GM12874 (cell line): ENCODE measurements at regions not wholly inside any gene's neighbourhood (a gene's known extent, or its start where the extent isn't known, plus 50 kb on each side); places are given as distances from the start of the nearest gene placed in this dataset.

ENCODE experiments used
- CTCF ChIP-seq: IDR thresholded peaks from 2 replicates; pipeline ENCODE4 v1.5.1; 2011; ENCODE audit warnings: low read depth, mild to moderate bottlenecking, control low read depth, low read length, moderate library complexity; ENCODE audit not compliant: insufficient read depth

- TF ChIP-seq CTCF, result no peak
These were observed 179.4 kb upstream of the PACRGL start for GRCh38 chr4:20520901-20521300.

GRCh38 chr4:20528508-20528907 is 171.8 kb upstream of the PACRGL start:
- TF ChIP-seq CTCF, result no peak

- TF ChIP-seq CTCF, result no peak
These were observed 170.6 kb upstream of the PACRGL start for GRCh38 chr4:20529691-20530090.

GRCh38 chr4:20532116-20532790 is 168.0 kb upstream of the PACRGL start:
- TF ChIP-seq CTCF, result no peak

- no peak for TF ChIP-seq CTCF
These were observed 167.1 kb upstream of the PACRGL start for GRCh38 chr4:20532871-20533870.

- TF ChIP-seq CTCF, result no peak
These were observed 161.4 kb upstream of the PACRGL start for GRCh38 chr4:20538905-20539304.

GRCh38 chr4:20543131-20543530 is 157.1 kb upstream of the PACRGL start:
- TF ChIP-seq CTCF, result no peak
